Myocyte (in vitro differentiated cells): ENCODE measurements at regions not wholly inside any gene's neighbourhood (a gene's known extent, or its start where the extent isn't known, plus 50 kb on each side); places are given as distances from the start of the nearest gene placed in this dataset.
"Not testable (repeated sequence)": the region's sequence is repeated elsewhere in the genome, so short reads cannot be mapped to it uniquely, and the experiment has no call there.

ENCODE experiments used
- DNase-seq: peaks from one replicate; pipeline ENCODE4 v3.0.0-alpha.2; 2012; ENCODE audit warnings: low read depth

DNA sequence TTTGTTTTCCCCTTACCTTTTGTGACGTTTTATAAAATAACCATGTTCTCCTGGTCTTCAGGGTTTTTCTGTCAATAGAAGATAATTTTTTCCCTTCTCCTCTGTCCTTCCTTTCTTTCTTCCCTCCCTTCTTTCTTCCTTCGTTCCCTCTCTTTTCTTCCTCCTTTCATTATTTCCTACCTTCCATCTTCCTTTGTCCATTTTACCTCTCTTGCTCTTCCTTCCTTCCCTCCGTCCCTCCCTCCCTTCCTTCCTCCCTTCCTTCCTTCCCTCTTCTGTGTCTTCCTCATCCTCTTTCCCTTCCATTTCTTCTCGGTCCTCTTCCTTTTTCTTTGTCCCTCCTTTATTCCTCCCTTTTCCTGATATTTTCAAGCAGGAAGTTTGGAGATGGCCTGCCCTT, 128.2 kb downstream of the TEX36 start:
- DNase-seq, result no peak

DNA sequence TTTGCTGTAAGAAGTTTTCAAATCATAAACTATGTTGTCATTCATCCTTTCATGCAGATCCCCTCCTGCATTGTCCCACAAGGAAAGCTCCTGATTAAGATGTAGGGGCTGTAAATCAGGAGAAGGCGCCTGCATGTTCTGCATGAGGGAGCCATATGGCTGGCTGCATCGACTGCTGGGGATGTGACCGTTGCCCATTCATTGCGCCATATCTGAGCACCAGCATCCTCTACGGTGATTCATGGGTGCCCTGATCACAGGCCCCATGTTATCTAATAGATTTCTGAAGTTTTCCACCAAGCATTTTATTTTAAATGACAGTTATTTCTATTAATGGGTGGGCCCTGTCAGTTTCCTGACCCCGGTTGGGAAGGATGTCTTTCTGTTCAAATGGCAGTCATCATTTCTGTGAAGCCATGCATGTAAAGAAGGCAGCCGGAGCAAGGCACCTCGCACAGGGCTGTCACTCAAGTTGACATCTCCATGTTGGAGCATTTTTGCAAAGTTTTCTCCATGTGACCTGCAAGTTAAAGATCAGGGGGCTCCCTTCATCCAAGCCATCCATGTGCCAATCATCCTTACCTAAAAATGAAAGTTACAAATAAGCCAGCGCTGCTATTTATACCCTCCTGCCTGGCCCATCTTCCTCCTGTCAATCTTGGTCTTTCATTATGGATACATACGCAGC, 128.8 kb downstream of the TEX36 start:
- DNase-seq, result no peak

DNA sequence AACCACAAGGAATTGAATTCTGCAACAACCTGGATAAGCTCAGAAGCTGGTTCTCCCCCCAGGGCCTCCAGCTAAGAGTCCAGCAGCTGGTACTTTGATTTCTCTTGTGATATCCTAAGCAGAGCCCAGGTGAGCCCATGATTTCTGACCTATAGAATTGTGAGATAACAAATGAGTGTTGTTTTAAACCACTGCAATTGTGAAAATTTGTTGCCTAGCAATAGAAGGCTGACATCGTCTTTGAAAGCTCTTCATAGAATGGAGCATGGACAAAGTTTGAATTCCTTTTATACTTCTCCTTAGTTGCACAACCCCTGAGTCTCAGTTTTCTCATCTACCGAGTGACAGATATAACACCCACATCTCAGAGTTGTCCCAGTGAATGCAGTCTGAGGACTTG, 129.9 kb downstream of the TEX36 start:
- DNase-seq, result no peak

DNA sequence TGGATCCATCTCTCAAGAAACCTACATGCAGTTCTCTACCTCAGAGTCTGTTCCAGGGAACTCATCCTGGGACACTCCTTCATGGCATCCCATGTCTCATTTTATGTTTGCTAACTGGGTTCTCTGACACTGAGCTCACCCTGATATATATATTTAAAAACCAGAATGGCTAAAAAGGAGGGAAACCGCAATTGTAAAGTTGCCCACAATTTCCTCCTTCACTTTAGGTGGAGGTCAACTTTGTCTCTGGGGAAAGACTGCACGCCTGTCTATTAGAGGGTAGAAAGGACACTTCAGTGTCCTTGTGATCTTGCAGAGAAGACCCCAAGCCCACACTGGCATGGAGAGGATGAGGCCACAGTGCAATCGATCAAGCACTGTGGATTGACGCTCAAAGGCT, 131.7 kb downstream of the TEX36 start:
- DNase-seq, result no peak

DNA sequence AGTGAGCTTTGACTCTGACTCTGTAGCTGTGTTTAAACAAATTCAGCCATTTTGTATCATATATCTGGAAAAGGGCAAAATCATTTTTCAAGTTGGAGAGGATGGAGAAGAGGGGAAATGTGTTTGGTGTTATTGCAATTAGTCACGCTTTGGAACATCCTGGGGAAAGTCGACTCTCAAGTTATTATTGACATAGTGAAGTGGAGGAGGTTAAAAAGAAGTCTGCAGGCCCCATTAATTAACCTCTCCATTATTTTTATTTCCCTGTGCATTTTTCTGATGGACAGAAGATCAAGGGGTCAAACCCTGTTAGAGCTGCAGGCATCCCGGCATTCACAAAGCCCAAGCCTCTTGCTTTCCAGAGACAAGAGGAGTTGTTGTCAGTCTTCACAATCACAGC, 132.6 kb downstream of the TEX36 start:
- no peak for DNase-seq

DNA sequence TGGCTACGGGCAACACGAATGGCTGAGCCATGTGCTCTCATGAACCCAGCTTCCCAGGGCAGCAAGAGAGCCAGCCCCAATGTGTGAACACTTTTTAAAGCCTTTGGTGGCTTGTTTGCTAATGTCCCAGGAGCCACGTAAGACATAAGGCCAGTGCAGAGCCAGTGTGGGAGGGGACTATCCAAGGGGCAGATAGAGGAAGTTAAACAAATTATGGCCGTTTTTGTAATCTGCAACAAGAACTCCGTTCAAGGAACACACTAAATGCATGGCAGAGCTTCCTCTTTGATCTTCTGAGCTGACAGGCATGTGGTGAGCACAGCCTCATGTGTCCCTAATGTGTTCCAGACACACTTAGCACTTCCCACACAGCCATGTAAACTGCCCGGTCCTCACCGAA, 133.3 kb downstream of the TEX36 start:
- DNase-seq, result no peak

DNA sequence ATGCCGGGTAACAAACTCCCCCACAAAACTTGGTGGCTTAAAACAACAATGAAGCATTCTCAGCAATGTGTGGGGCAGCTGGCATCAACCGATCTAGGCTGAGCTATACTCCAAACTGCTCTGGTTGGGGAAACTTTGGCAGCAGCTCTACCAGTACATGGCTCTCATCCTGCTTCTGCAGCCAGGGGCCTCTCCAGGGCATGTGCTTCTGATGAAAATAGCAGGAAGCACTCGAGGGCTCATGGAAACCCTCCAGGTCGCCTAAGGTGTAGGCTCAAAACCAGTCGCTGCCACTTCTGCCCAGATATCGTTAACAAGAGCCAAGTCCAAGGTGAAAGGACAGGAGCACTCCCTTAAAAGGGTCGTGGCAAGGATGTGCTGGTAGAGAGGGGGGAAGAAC, 134.1 kb downstream of the TEX36 start:
- DNase-seq, result no peak

DNA sequence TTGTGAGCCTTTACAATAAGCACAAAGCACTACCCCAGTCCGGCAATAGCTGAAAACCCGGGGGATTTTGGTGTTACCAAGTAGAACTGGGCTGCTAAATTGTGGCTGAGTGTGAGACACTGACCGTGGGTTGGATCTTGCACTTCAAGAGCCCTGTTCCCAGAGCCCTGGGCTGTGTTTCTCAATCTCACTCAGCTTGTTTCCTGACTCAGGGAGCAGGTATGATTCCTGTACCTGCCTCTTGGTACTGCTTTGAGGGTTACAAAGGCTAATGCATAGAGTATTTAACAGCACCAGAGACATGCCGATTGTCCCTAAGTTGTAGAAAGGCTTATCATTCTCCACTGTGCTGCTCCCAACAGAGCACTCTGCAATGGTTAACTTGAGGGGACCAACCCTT, 134.6 kb downstream of the TEX36 start:
- DNase-seq, result no peak

DNA sequence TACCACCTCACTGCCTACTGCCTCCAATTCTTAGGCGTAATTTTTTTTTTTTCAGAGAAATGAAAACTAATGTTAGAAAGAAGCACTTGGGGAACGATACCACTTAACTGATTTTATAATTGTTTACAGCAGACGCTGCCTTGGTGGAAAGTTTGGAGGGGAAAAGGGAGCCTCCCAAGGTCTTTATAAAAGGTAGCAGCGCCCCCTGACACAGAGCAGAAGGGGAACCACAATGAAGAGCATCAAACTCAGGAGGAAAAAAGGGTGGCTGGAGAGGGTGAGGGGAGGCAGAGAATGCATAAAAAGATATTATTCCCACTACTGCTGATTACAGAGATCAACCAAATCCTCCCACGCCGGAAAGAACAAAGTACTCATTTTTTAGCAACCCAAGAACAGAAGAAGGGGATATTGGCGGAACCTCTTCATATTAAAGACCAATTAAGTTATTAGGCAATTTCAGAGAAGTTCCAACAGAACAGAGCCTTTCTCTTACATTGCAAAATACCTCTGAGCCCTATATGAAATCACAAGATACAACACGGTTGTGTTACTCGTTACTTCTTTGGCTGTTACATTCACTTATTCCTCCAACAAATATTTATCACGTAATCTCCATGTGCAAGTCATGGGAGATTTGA, 135.8 kb downstream of the TEX36 start:
- DNase-seq, result no peak

DNA sequence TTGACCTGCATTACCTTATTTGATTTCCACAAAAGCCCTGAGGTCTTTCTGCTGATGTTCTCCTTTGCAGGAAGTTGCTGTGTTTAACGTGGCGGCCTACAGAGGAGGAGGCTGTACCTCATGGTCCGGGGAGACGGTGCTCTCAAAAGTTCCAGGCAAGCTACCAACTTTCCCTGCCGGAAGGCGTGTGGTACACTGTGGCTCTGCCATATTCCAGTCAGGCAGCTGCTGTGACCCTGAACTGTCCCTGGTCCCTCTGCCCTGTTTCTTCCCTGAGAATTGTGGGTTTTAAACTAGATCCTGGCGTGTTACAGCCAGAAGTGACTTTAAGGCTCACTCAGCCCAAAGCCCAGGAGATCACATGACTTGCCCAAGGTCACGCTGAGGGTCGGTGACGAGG, 139.2 kb downstream of the TEX36 start:
- DNase-seq, result no peak

DNA sequence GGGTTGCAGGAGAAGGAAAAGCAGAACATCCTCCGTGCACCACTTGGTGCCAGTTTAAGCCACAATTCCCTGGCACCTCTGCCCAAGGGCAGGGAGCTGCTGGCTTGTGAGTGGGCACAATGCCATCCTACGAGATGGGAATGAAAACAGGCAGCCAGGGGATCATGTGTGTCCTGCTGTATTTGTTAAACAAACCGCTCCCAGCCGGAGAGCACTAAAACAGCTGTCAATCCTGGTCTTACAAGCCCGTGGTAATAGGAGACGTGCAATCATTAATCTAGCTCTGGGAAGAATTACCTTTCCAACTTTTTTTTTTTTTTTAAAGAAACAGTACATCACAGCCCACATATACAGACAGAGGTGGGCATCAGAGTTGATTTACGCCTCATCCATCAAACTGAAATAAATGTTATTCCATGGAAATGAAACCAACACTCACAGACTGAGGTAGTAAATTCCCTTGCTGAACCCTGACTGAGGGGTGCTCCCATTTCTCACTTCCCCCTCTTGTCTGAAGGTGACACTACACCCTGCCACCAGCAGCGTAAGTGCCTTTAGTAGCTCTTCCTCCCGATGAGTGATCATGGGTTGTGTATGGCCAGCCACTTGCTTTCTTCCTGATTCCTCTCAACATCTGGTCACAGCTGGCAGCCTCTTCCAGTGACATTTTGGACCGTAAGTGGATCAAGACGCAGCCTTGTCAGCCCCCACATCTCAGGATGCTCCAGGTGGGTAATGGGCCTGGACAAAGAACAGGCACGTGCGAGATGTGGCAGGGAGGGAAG, 143.8 kb downstream of the TEX36 start:
- peak; percentile 24 for DNase-seq

DNA sequence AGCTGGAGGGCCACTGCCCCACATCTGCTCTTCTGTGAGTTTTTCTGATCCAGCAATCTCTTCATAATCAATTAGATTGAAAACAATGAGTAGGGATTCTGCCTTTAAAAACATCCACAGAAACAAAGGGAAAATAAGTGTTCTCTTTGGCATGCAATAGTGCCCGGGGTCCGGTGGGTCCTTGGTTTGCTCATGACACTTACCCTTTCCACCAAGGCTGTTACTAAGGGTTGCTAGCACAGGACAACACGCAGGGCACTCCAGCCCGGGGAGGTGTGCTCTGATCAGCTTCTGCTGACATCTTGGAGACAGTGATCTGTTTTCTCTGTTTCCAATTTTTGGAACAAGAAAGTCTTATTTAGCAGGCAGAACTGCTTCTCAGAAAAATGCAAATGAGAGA, 146.7 kb downstream of the TEX36 start:
- DNase-seq, result no peak

DNA sequence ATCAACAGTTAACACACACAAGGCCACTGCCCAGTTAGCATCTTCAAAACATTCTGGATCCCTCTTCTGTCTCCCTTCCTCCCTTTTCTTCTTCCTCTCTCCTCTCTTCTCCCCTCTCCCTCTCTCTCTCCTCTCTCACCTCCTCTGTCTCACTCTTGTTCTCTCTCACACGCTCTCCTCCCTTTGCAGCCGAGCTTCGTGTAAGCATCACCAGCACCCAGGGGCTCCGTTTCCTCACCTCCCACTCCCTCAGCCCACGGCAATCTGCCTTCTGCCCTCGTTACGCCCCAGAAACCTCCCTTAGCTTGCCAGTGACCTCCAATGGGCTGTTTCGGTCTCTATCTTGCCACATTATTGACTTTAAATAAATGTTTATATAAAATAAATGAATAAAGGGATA, 147.4 kb downstream of the TEX36 start:
- DNase-seq, result no peak

DNA sequence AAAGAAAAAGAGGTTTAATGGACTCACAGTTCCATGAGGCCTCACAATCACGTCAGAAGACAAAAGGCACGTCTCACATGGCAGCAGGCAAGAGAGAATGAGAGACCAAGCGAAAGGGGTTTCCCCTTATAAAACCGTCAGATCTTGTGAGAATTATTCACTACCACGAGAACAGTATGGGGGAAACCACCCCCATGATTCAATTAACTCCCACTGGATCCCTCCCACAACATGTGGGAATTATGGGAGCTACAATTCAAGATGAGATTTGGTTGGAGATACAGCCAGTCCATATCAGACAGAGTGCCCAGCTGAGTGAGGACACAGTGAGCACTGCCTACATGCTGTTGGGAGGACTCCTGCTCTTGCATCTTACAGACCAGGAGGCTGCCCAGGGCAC, 148.4 kb downstream of the TEX36 start:
- no peak for DNase-seq

DNA sequence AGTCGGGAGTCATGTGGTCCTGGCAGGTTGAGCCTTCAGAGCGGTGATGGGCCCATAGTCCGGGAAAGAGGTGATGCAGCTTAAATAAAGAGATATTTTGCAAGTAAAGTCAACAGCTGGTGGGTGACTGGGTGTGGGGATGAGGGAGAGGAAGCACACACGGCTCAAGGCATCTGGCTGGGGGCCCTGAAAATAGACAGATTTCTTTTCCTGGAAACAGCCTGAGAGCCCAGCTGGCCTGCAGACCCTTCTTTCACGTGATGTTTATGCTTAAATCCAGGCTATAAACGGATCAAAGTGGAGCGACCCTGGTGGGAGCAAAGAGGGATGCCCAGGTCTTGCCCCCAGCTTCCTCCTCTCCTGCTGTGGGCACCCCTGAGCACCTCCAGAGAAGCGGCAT, 149.1 kb downstream of the TEX36 start:
- no peak for DNase-seq

DNA sequence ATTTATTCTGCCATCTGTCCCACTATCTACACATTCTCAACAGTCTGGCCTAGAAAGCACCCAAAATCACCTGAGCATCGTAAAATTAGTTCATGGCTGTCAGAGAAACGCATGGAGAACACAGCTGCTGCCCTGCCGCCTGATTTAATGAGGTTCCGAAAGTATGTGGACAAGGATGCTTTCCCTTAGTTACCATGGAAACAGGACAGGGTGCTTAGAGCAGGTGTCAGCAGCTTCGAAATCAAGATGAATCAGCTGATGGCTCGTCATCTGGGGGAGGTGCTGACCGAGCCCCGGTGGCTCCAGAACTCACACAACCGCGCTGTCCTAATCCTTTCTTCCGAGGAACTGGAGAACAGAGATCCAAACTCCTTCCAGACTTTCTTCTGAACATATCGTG, 151.5 kb downstream of the TEX36 start:
- DNase-seq, result no peak

DNA sequence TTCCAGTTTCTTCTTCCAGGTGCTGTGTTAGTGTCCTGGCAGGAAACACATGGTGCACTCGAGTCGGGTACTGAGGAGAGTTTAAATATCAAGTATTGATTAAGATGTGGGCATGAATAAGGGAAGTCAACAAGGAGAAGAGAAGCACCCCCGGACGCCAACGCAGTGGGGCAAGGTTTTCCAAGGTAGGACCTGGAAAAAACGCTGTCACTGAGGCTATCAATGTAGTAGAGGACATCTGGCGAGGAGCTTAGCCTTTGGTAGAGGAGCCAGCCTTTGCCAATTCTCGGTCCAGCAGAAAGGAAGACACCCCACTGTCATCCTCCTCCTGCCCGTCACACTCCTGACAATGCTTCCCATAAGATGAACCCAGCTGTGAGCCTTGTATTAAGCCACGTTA, 159.6 kb downstream of the TEX36 start:
- DNase-seq, result no peak

DNA sequence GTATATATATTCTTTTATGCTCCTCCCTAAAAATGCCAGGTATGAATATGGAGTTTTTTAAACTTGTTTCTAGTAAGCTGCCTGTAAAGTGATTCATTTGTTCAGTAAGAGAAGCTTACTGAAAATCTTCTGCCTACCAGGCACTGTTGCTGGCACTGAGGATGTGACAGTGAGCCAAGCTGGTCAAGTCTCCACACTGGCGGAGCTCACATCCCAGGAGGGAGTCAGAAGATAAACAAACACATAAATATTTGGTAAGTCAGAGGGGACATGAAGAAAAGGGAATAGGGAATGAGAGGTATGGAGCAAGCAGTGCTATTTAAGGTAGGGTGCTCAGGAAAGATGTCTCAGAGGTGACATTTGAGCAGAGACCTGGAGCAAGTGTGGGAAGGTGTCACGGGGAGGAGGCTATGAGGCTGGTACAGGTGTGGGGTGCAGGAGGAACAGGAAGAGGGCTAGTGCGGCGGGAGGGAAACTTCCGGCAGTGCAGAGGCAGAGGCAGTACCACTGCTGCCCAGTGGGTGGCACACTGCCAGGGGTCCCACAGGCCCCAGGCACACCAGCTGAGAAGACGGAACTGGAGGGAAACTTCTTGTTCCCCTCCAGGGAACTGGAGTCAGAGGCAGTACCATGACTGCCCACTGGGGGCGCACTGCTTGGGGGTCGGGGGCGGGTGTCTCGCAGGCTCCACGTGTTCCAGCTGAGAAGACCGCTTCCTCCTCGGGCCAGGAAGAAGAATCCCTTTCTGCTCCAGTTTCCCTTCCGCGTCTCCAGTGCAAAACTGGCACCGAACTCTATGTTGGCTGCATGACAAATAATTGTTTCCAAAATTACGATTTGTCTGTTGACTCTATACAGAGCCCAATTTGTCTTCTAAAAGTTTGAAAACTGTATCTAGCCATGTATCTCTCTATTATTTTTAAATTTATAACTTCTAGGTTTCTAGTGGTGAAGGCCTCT, 161.0 kb downstream of the TEX36 start:
- no peak for DNase-seq

DNA sequence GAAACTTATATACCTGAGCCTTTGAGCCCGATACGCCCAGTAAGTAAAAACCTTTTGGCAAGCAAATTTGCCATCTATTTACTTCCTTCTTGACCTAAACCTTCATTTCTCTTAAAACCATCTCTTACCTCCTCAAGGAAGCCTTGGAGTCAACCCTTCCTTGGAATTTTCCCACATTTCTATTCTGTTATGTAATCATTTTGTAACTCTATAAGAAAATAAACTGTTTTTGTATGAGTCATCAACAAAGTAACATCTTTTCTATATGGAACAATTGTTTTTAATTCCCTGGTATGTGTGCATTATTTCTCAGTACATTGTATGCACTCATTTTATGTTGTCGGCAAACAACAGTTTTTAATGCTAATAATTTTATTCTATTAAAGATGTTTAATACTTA, 162.0 kb downstream of the TEX36 start:
- DNase-seq, result no peak

DNA sequence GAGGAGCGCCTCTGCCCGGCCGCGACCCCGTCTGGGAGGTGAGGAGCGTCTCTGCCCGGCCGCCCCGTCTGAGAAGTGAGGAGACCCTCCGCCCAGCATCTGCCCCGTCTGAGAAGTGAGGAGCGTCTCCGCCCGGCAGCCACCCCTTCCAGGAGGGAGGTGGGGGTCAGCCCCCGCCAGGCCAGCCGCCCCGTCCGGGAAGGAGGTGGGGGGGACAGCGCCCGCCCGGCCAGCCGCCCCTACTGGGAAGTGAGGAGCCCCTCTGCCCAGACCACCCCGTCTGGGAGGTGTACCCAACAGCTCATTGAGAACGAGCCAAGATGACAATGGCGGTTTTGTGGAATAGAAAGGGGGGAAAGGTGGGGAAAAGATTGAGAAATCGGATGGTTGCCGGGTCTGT, 164.6 kb downstream of the TEX36 start:
- DNase-seq, result not testable (repeated sequence)

DNA sequence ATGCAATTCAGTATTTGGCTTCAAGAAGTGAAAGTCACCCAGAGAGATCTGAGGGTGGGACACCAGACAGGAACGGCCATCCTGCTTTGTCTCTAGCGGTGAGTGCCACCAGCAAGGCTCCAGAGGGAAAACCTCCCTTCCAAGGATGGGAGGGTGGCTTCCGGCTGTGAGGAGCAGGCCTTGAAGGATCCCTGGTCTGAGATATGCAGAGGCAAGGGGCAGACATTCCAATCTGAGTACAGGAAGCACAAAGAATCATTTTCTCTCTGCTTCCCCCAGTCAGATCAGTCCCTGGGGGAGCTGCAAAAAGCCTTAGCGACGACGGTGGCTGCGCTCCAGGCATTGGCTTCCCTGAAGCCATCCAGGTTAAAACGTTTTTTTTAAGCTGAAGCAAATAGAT, 167.4 kb downstream of the TEX36 start:
- no peak for DNase-seq
